Endothelial cell (in vitro differentiated cells): ENCODE measurements at regions not wholly inside any gene's neighbourhood (a gene's known extent, or its start where the extent isn't known, plus 50 kb on each side); places are given as distances from the start of the nearest gene placed in this dataset.
"Not testable (repeated sequence)": the region's sequence is repeated elsewhere in the genome, so short reads cannot be mapped to it uniquely, and the experiment has no call there.

Source experiments
- DNase-seq: peaks from one replicate; pipeline ENCODE4 v3.0.0; 2021; ENCODE audit warnings: low spot score
- H3K27ac Mint-ChIP-seq: one replicate; pipeline ENCODE4 v1.8.0; 2021; ENCODE audit warnings: mixed read lengths, inconsistent platforms; ENCODE audit not compliant: unreplicated experiment
- H3K27me3 Mint-ChIP-seq: one replicate; pipeline ENCODE4 v1.8.0; 2021; ENCODE audit warnings: mild to moderate bottlenecking, moderate library complexity, mixed read lengths, inconsistent platforms; ENCODE audit not compliant: unreplicated experiment
- H3K36me3 Mint-ChIP-seq: one replicate; pipeline ENCODE4 v1.8.0; 2021; ENCODE audit warnings: mild to moderate bottlenecking, low read depth, mixed read lengths, inconsistent platforms; ENCODE audit not compliant: unreplicated experiment
- H3K4me1 Mint-ChIP-seq: one replicate; pipeline ENCODE4 v1.8.0; 2021; ENCODE audit warnings: mild to moderate bottlenecking, mixed read lengths, inconsistent platforms; ENCODE audit not compliant: unreplicated experiment
- H3K4me3 Mint-ChIP-seq: one replicate; pipeline ENCODE4 v1.8.0; 2021; ENCODE audit warnings: mild to moderate bottlenecking, mixed read lengths, inconsistent platforms; ENCODE audit not compliant: unreplicated experiment
- H3K9me3 Mint-ChIP-seq: one replicate; pipeline ENCODE4 v1.8.0; 2021; ENCODE audit warnings: mixed read lengths, inconsistent platforms; ENCODE audit not compliant: unreplicated experiment
- CTCF ChIP-seq: fragments of 200-600 bp; sonication (generic); IDR thresholded peaks from one replicate; pipeline ENCODE4 v1.5.0; 2021; ENCODE audit warnings: antibody characterized with exemption; ENCODE audit not compliant: unreplicated experiment

DNA sequence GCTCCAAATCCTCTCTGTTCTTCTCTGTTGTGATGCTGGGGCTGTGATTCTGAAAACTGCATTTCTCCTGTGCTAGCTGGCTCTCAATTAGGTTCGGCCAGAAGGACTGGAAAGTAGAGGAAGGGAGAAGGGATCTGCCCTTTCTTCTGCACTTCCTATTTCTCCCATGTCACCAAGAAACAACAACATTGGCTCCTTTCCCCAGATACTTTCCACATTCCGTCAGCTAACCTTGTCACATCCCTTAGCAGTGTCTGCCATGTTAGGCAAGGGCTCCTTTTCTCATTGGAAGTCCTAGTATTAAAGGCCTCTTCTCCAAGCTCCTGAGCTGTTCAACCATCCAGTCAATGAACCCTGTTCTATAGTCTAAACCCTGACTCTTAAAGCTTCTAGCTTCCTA lies 171.1 kb downstream of the ZNF621 start:
- Mint-ChIP-seq H3K4me3 (no peak overlapping the region), H3K27me3 (peaks cover 5% of the 10 kb centered on the region), H3K9me3 (peaks cover 8% of the 10 kb centered on the region), H3K36me3 (peaks cover 9% of the 10 kb centered on the region), H3K4me1 (peaks cover 9% of the 10 kb centered on the region), H3K27ac (no peak overlapping the region)
- TF ChIP-seq CTCF, result no peak
- no peak for DNase-seq

- not testable (repeated sequence) for H3K4me1 Mint-ChIP-seq, H3K27ac Mint-ChIP-seq, H3K4me3 Mint-ChIP-seq, DNase-seq, H3K9me3 Mint-ChIP-seq, H3K36me3 Mint-ChIP-seq, H3K27me3 Mint-ChIP-seq
These were observed 173.9 kb downstream of the ZNF621 start for GRCh38 chr3:40698611-40699010.

DNA sequence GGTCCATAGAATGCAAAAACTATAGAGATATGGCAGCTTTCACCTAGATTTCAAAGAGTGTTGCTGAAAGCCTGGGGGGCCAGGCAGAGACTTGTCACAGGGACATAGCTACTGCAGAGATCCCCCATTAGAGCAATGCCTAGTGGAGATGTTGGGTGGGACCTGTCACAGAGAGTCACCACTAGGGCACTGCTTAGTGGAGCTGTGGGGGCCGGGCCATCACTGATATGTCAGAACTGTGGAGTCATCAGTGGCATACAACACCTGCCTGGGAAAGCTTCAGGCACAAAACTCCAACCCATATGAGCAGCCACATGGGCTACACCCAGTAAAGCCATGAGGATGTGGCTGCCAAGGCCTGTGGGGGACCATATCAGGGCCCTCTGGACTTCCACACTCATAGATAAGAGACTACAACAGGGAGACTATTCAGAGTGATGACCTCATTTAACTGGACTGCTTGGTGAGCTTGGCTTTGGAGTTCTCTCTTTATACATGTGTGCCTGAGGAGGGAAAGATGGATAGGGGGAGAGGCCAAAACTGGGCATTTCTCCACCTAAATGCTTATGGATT lies 176.3 kb downstream of the ZNF621 start:
- no peak for DNase-seq
- peaks cover 9% of the 10 kb centered on the region for H3K36me3 Mint-ChIP-seq
- H3K4me3 Mint-ChIP-seq, result no peak overlapping the region
- H3K9me3 Mint-ChIP-seq, result peaks cover 8% of the 10 kb centered on the region
- TF ChIP-seq CTCF, result no peak
- H3K4me1 Mint-ChIP-seq, result peaks cover 2% of the 10 kb centered on the region
- H3K27me3 Mint-ChIP-seq, result peaks cover 4% of the 10 kb centered on the region
- no peak overlapping the region for H3K27ac Mint-ChIP-seq

DNA sequence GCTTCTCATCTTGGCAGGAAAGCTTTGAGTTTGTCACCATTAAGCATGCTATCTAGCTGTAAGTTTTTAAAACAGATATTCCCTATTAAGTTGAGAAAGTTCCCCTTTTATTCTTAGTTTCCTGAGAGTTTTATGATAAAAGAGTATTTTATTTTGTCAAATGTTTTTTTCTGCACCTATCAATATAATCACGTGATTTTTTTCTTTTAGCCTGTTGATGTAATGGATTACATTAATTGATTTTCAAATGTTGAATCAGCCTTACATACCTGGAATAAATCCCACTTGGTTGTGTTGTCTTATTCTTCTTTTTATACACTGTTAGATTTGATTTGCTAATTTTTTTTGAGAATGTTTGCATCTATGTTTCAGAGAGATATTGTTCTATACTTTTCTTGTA lies 179.5 kb downstream of the ZNF621 start:
- no peak overlapping the region for H3K27ac Mint-ChIP-seq
- no peaks in the 10 kb centered on the region for H3K4me1 Mint-ChIP-seq
- TF ChIP-seq CTCF, result no peak
- peaks cover 8% of the 10 kb centered on the region for H3K9me3 Mint-ChIP-seq
- no peak overlapping the region for H3K4me3 Mint-ChIP-seq
- H3K27me3 Mint-ChIP-seq, result peaks cover 4% of the 10 kb centered on the region
- DNase-seq, result no peak
- H3K36me3 Mint-ChIP-seq, result peaks cover 9% of the 10 kb centered on the region

GRCh38 chr3:40705663-40706062 lies 180.9 kb downstream of the ZNF621 start:
- no peak overlapping the region for H3K4me3 Mint-ChIP-seq
- no peaks in the 10 kb centered on the region for H3K9me3 Mint-ChIP-seq
- H3K36me3 Mint-ChIP-seq, result no peaks in the 10 kb centered on the region
- peaks cover under 1% of the 10 kb centered on the region for H3K27me3 Mint-ChIP-seq
- no peaks in the 10 kb centered on the region for H3K4me1 Mint-ChIP-seq
- H3K27ac Mint-ChIP-seq, result no peak overlapping the region
- no peak for DNase-seq
- TF ChIP-seq CTCF, result no peak
